IMR-90 (cell line): ENCODE measurements at regions not wholly inside any gene's neighbourhood (a gene's known extent, or its start where the extent isn't known, plus 50 kb on each side); places are given as distances from the start of the nearest gene placed in this dataset.

ENCODE experiments used
- ATAC-seq: fragments of 200-7000 bp; cut with Tn5 transposase; 2 replicates; pipeline ENCODE4 v1.9.1; 2020; ENCODE audit warnings: low read depth, mild to moderate bottlenecking, moderate library complexity
- BruUV-seq: library from RNA; stranded (reverse); fragments of 400-500 nt; replicated peaks from 2 replicates; lab custom pipeline; 2021; lab: Mats Ljungman, UMichigan
- CTCF ChIA-PET: fragments of 300-600 bp; formaldehyde crosslinking; extraction: SDS; loops from one replicate; lab custom pipeline; 2021; ENCODE audit warnings: antibody characterized with exemption; lab: Yijun Ruan, JAX
- POLR2A ChIA-PET: fragments of 300-600 bp; sonication (Branson Sonifier 250); formaldehyde crosslinking; loops from one replicate; lab custom pipeline; 2022; ENCODE audit warnings: antibody characterized with exemption; ENCODE audit not compliant: unreplicated experiment; lab: Charles Lee
- DNase-seq: peaks from one replicate; pipeline ENCODE4 v3.0.0; 2013
- H2AFZ ChIP-seq: replicated peaks from 2 replicates; pipeline ENCODE3; 2013; ENCODE audit warnings: low read length, mild to moderate bottlenecking; ENCODE audit not compliant: poor library complexity
- H2AK5ac ChIP-seq: 2 replicates; pipeline ENCODE4 v1.6.1; 2013; ENCODE audit warnings: low read depth, low read length, inconsistent platforms
- H2AK9ac ChIP-seq: replicated peaks from 2 replicates; pipeline ENCODE3; 2013; ENCODE audit warnings: mild to moderate bottlenecking, low read depth, low read length, moderate library complexity; ENCODE audit not compliant: poor library complexity
- H2BK120ac ChIP-seq: 2 replicates; pipeline ENCODE4 v1.6.1; 2013; ENCODE audit warnings: low read depth, low read length, inconsistent platforms
- H2BK15ac ChIP-seq: 3 replicates; pipeline ENCODE4 v1.6.1; 2013; ENCODE audit warnings: low read depth, low read length, inconsistent platforms
- H2BK20ac ChIP-seq: 2 replicates; pipeline ENCODE4 v1.6.1; 2013; ENCODE audit warnings: low read depth, mild to moderate bottlenecking, inconsistent platforms, low read length, moderate library complexity
- H2BK5ac ChIP-seq: 2 replicates; pipeline ENCODE4 v1.6.1; 2013; ENCODE audit warnings: mild to moderate bottlenecking, low read depth, low read length, inconsistent platforms; ENCODE audit not compliant: poor library complexity, severe bottlenecking
- H3K14ac ChIP-seq: replicated peaks from 2 replicates; pipeline ENCODE4 v1.6.1; 2013; ENCODE audit warnings: low read depth, low read length, inconsistent platforms
- H3K18ac ChIP-seq: 2 replicates; pipeline ENCODE4 v1.6.1; 2013; ENCODE audit warnings: low read depth, low read length, control low read depth
- H3K23ac ChIP-seq: 2 replicates; pipeline ENCODE4 v1.6.1; 2013; ENCODE audit warnings: low read depth, low read length, inconsistent platforms
- H3K27ac ChIP-seq: 2 replicates; pipeline ENCODE4 v1.5.1; 2013; ENCODE audit warnings: mild to moderate bottlenecking, control low read depth, low read length; ENCODE audit not compliant: insufficient read depth
- H3K27me3 ChIP-seq: 2 replicates; pipeline ENCODE4 v1.6.1; 2013; ENCODE audit warnings: low read length; ENCODE audit not compliant: control insufficient read depth, insufficient read depth
- H3K36me3 ChIP-seq: 2 replicates; pipeline ENCODE4 v1.6.1; 2013; ENCODE audit warnings: low read length, mixed read lengths; ENCODE audit not compliant: control insufficient read depth, insufficient read depth
- H3K4ac ChIP-seq: 2 replicates; pipeline ENCODE4 v1.6.1; 2013; ENCODE audit warnings: low read depth, low read length, inconsistent platforms
- H3K4me1 ChIP-seq: 2 replicates; pipeline ENCODE4 v1.6.1; 2013; ENCODE audit warnings: low read length, mixed read lengths; ENCODE audit not compliant: control insufficient read depth, insufficient read depth
- H3K4me2 ChIP-seq: 2 replicates; pipeline ENCODE4 v1.6.1; 2013; ENCODE audit warnings: low read depth, mild to moderate bottlenecking, control low read depth, low read length, moderate library complexity
- H3K4me3 ChIP-seq: 2 replicates; pipeline ENCODE4 v1.5.1; 2013; ENCODE audit warnings: low read depth, mild to moderate bottlenecking, control low read depth, low read length, moderate library complexity; ENCODE audit not compliant: insufficient read depth
- H3K56ac ChIP-seq: 2 replicates; pipeline ENCODE4 v1.6.1; 2013; ENCODE audit warnings: low read length, inconsistent platforms; ENCODE audit not compliant: insufficient read depth; ENCODE audit errors: extremely low read depth
- H3K79me1 ChIP-seq, 2 experiments: 2 replicates each; pipeline ENCODE4 v1.6.1; 2013; ENCODE audit warnings: low read length in 2 of 2, inconsistent platforms in 1 of 2, low read depth in 1 of 2
- H3K9ac ChIP-seq: 2 replicates; pipeline ENCODE4 v1.6.1; 2013; ENCODE audit warnings: low read depth, low read length, control low read depth
- H3K9me1 ChIP-seq: 2 replicates; pipeline ENCODE4 v1.6.1; 2013; ENCODE audit warnings: low read length, inconsistent platforms; ENCODE audit not compliant: insufficient read depth
- H3K9me3 ChIP-seq: 2 replicates; pipeline ENCODE4 v1.6.1; 2013; ENCODE audit warnings: low read length; ENCODE audit not compliant: control insufficient read depth, insufficient read depth
- H4K20me1 ChIP-seq: 2 replicates; pipeline ENCODE4 v1.6.1; 2013; ENCODE audit warnings: low read length, inconsistent platforms; ENCODE audit not compliant: insufficient read depth
- H4K5ac ChIP-seq: 2 replicates; pipeline ENCODE4 v1.6.1; 2013; ENCODE audit warnings: mild to moderate bottlenecking, low read depth, low read length, control low read depth
- H4K8ac ChIP-seq, 2 experiments: 2 replicates each; pipeline ENCODE4 v1.6.1; 2013; ENCODE audit warnings: low read depth in 2 of 2, low read length in 2 of 2, control low read depth in 1 of 2, inconsistent platforms in 1 of 2
- H4K91ac ChIP-seq: 2 replicates; pipeline ENCODE4 v1.6.1; 2013; ENCODE audit warnings: low read depth, low read length, inconsistent platforms; ENCODE audit not compliant: insufficient read depth
- BHLHE40 ChIP-seq: fragments of 150-350 bp; IDR thresholded peaks from 2 replicates; pipeline ENCODE4 v1.6.1; 2016; ENCODE audit warnings: mild to moderate bottlenecking, low read depth, low read length
- CEBPB ChIP-seq: IDR thresholded peaks from 2 replicates; pipeline ENCODE4 v1.6.1; 2012; ENCODE audit warnings: low read depth, low read length, improper control_type of control experiment
- CHD1 ChIP-seq: IDR thresholded peaks from 2 replicates; pipeline ENCODE4 v1.6.1; 2012; ENCODE audit warnings: low read depth, low read length, improper control_type of control experiment
- FOS ChIP-seq: fragments of 150-350 bp; IDR thresholded peaks from 2 replicates; pipeline ENCODE4 v1.6.1; 2016; ENCODE audit warnings: low read depth, low read length
- MAFK ChIP-seq: IDR thresholded peaks from 2 replicates; pipeline ENCODE4 v1.6.1; 2012; ENCODE audit warnings: low read depth, low read length, improper control_type of control experiment
- MAZ ChIP-seq: IDR thresholded peaks from 2 replicates; pipeline ENCODE4 v1.6.1; 2012; ENCODE audit warnings: low read depth, mild to moderate bottlenecking, low read length, improper control_type of control experiment, moderate library complexity, borderline replicate concordance
- MXI1 ChIP-seq: IDR thresholded peaks from 2 replicates; pipeline ENCODE4 v1.6.1; 2012; ENCODE audit warnings: low read depth, mild to moderate bottlenecking, low read length, moderate library complexity, borderline replicate concordance
- POLR2A ChIP-seq: IDR thresholded peaks from 2 replicates; pipeline ENCODE4 v1.6.1; 2012; ENCODE audit warnings: mild to moderate bottlenecking, low read depth, low read length
- RAD21 ChIP-seq: IDR thresholded peaks from 2 replicates; pipeline ENCODE4 v1.6.1; 2012; ENCODE audit warnings: low read length, improper control_type of control experiment
- RCOR1 ChIP-seq: IDR thresholded peaks from 2 replicates; pipeline ENCODE4 v1.6.1; 2012; ENCODE audit warnings: mild to moderate bottlenecking, low read length, improper control_type of control experiment; ENCODE audit not compliant: insufficient replicate concordance
- RFX5 ChIP-seq: IDR thresholded peaks from 2 replicates; pipeline ENCODE4 v1.8.0; 2012; ENCODE audit warnings: low read depth, mild to moderate bottlenecking, low read length, moderate library complexity
- SMC3 ChIP-seq: fragments of 150-350 bp; IDR thresholded peaks from 2 replicates; pipeline ENCODE4 v1.6.1; 2016; ENCODE audit warnings: low read depth, mild to moderate bottlenecking, antibody characterized with exemption, low read length, moderate library complexity
- WGBS, 2 experiments: methylation state at CpG; one replicate each; pipeline versions ENCODE4 v1.1.5 to v1.1.7; 2013; ENCODE audit warnings: missing lambda C conversion rate in 2 of 2; ENCODE audit not compliant: insufficient read length in 1 of 2; ENCODE audit errors: extremely low coverage in 2 of 2; 5-methylcytosine and 5-hydroxymethylcytosine counted together
- dilution Hi-C: fragments of 300-500 bp; cut with HindIII; formaldehyde crosslinking; loops from one replicate; pipeline ENCODE4 v1.14.3; 2018; ENCODE audit warnings: low sequenced_read_pairs; ENCODE audit not compliant: unreplicated experiment
- in situ Hi-C: fragments of 300-500 bp; cut with MboI; formaldehyde crosslinking; loops from 3 replicates; pipeline ENCODE4 v1.14.3; 2019; ENCODE audit warnings: low sequenced_read_pairs, inconsistent platforms, mixed read lengths
- intact Hi-C: fragments of 100-400 bp; cut with micrococcal nuclease; formaldehyde crosslinking; loops from 2 replicates; pipeline ENCODE4 v1.10.0; 2022
- TF ChIP-seq, protein P1 (sequence below): conservative IDR thresholded peaks from 2 replicates; pipeline ENCODE4 v1.5.1; 2012; ENCODE audit warnings: mild to moderate bottlenecking, low read depth, low read length, improper control_type of control experiment
- TF ChIP-seq, protein P2 (sequence below): fragments of 150-350 bp; IDR thresholded peaks from 2 replicates; pipeline ENCODE4 v1.6.1; 2017; ENCODE audit warnings: mild to moderate bottlenecking, antibody characterized with exemption, low read length, low read depth

DNA sequence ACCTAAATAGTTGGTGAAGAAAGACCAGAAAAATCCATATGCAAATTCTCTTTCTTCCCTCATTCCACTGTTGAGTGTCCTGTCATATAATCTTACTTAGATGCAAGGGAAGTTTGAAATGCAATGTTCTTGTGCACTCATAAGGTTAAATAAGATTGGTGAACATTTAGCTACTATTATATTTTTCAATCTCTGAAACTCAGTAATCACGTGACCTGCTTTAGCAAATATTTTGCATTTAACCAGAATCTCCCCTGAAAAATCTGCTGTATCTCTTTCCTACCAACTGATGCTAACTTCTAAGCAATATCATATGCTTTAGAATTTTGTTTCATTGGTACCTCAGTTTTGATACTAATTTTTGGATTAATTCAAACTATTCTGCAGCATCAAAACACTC, 533.2 kb downstream of the RIT2 start:
- in situ Hi-C loops = no loop called here

More for the DNA sequence above, 533.2 kb downstream of the RIT2 start:
- H3K18ac ChIP-seq = no peak overlapping the region
- no peaks in the 10 kb centered on the region for H3K27me3 ChIP-seq
- intact Hi-C loops (no loop called here), dilution Hi-C loops (no loop called here)
- H3K27ac ChIP-seq = no peak overlapping the region
- no peak overlapping the region for H4K8ac ChIP-seq
- H3K56ac ChIP-seq = no peak overlapping the region
- ATAC-seq (no peak), DNase-seq (no peak)
- peaks cover 2% of the 10 kb centered on the region; the same call in 1 of the 2 replicates for H3K9me3 ChIP-seq
- no peak overlapping the region for H2BK15ac ChIP-seq
- H2BK120ac ChIP-seq = no peak overlapping the region
- WGBS, 2 experiments = no CpG with 5 or more reads among the region's 1 CpG
- no peaks in the 10 kb centered on the region for H3K36me3 ChIP-seq
- no peaks in the 10 kb centered on the region for H3K4me1 ChIP-seq
- no peak overlapping the region for H3K23ac ChIP-seq
- H3K14ac ChIP-seq = no peak overlapping the region
- H2AK9ac ChIP-seq = no peak overlapping the region
- H3K9me1 ChIP-seq = no peaks in the 10 kb centered on the region
- no peak overlapping the region for H3K4ac ChIP-seq
- H3K4me3 ChIP-seq = no peak overlapping the region
- H3K9ac ChIP-seq = no peak overlapping the region
- no peak overlapping the region for H2AFZ ChIP-seq
- no peak overlapping the region for H2BK20ac ChIP-seq
- H2AK5ac ChIP-seq = no peak overlapping the region
- H2BK5ac ChIP-seq = no peak overlapping the region
- POLR2A ChIA-PET = no interaction called here
- no peaks in the 10 kb centered on the region for H4K20me1 ChIP-seq
- H3K79me1 ChIP-seq = no peaks in the 10 kb centered on the region
- no peak overlapping the region for H4K91ac ChIP-seq
- H4K5ac ChIP-seq = no peak overlapping the region
- no TSS peak for BruUV-seq
- no peak for TF ChIP-seq FOS
- no peak for TF ChIP-seq CEBPB
- TF ChIP-seq MAZ = no peak
- no peak for TF ChIP-seq SMC3
- TF ChIP-seq MAFK = no peak
- TF ChIP-seq MXI1 = no peak
- TF ChIP-seq POLR2A = no peak
- TF ChIP-seq RCOR1 = no peak
- no peak for TF ChIP-seq RAD21
- TF ChIP-seq, protein P1, sequence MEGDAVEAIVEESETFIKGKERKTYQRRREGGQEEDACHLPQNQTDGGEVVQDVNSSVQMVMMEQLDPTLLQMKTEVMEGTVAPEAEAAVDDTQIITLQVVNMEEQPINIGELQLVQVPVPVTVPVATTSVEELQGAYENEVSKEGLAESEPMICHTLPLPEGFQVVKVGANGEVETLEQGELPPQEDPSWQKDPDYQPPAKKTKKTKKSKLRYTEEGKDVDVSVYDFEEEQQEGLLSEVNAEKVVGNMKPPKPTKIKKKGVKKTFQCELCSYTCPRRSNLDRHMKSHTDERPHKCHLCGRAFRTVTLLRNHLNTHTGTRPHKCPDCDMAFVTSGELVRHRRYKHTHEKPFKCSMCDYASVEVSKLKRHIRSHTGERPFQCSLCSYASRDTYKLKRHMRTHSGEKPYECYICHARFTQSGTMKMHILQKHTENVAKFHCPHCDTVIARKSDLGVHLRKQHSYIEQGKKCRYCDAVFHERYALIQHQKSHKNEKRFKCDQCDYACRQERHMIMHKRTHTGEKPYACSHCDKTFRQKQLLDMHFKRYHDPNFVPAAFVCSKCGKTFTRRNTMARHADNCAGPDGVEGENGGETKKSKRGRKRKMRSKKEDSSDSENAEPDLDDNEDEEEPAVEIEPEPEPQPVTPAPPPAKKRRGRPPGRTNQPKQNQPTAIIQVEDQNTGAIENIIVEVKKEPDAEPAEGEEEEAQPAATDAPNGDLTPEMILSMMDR = no peak
- no peak for TF ChIP-seq RFX5
- no peak for TF ChIP-seq BHLHE40
- TF ChIP-seq CHD1 = no peak
- TF ChIP-seq, protein P2, sequence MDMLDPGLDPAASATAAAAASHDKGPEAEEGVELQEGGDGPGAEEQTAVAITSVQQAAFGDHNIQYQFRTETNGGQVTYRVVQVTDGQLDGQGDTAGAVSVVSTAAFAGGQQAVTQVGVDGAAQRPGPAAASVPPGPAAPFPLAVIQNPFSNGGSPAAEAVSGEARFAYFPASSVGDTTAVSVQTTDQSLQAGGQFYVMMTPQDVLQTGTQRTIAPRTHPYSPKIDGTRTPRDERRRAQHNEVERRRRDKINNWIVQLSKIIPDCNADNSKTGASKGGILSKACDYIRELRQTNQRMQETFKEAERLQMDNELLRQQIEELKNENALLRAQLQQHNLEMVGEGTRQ = no peak
- CTCF ChIA-PET = no interaction called here
- H3K4me2 ChIP-seq = no peak overlapping the region
